SK-MEL-5 (cell line): ENCODE measurements at regions not wholly inside any gene's neighbourhood (a gene's known extent, or its start where the extent isn't known, plus 50 kb on each side); places are given as distances from the start of the nearest gene placed in this dataset.

Experiments
- DNase-seq: peaks from one replicate; pipeline ENCODE4 v3.0.0-alpha.2; 2016; ENCODE audit warnings: low read depth, low spot score
- in situ Hi-C: cut with HindIII; loops from 2 replicates; pipeline ENCODE4 v1.10.0; 2016; ENCODE audit warnings: low sequenced_read_pairs, high pct_unique_total_duplicates, low pct_unique_long_range_greater_than_20kb

- in situ Hi-C loops = no loop called here
- no peak for DNase-seq
These were observed 62.9 kb upstream of the SLC7A11 start for GRCh38 chr4:138305050-138305449.

GRCh38 chr4:138301536-138301935 is 59.4 kb upstream of the SLC7A11 start:
- peak; percentile 19 for DNase-seq
- in situ Hi-C loops = no loop called here

- no peak for DNase-seq
These were observed 58.5 kb upstream of the SLC7A11 start for GRCh38 chr4:138300616-138301015.

DNA sequence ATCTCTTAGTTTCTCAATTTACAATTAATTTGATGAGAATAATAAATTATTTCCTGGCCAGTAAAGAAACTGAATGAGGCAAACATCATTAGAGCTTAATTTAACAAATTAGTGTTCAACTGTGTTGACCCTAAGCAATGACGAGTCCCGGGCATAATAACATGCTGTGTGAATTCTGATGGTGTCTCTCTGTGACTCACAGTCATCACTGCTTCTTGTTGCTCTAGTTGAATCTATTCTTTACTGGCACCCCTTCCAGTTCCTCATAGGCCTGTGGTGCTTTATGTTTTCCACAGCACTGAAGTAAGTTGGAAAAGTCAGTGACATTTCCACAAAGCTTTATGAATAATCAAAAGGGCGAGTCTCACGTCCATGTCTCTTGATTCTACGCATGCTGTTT is 57.7 kb upstream of the SLC7A11 start:
- DNase-seq = no peak
- in situ Hi-C loops = no loop called here

More at GRCh38 chr4:138300616-138301015, 58.5 kb upstream of the SLC7A11 start:
- in situ Hi-C loops = no loop called here

GRCh38 chr4:138298866-138299265 is 56.7 kb upstream of the SLC7A11 start:
- DNase-seq = no peak
- in situ Hi-C loops = no loop called here

DNA sequence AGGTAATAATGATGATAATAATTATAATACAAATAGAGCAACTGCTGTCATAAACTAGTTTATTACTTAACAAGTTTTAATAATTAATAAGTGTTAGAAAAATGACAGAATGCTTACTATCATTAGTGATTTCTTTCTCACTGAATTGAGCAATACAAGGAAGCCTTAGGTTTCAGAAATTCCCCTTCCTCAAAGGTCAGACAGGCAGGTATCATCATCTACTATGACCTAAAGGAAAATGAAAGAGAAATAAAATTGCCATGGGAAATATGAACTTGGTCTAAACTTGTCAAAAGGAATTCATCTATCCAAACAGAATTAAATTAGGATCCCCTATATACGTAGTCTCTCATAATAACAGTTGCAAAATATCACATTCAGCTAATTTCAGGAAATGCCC is 56.3 kb upstream of the SLC7A11 start:
- no peak for DNase-seq
- in situ Hi-C loops = no loop called here

GRCh38 chr4:138297743-138298405 is 55.7 kb upstream of the SLC7A11 start:
- in situ Hi-C loops = no loop called here
- DNase-seq = no peak

GRCh38 chr4:138292321-138292720 is 50.2 kb upstream of the SLC7A11 start:
- DNase-seq = no peak
- in situ Hi-C loops = no loop called here
